ENCODE measurements at regions not wholly inside any gene's neighbourhood (a gene's known extent, or its start where the extent isn't known, plus 50 kb on each side); places are given as distances from the start of the nearest gene placed in this dataset.

DNA sequence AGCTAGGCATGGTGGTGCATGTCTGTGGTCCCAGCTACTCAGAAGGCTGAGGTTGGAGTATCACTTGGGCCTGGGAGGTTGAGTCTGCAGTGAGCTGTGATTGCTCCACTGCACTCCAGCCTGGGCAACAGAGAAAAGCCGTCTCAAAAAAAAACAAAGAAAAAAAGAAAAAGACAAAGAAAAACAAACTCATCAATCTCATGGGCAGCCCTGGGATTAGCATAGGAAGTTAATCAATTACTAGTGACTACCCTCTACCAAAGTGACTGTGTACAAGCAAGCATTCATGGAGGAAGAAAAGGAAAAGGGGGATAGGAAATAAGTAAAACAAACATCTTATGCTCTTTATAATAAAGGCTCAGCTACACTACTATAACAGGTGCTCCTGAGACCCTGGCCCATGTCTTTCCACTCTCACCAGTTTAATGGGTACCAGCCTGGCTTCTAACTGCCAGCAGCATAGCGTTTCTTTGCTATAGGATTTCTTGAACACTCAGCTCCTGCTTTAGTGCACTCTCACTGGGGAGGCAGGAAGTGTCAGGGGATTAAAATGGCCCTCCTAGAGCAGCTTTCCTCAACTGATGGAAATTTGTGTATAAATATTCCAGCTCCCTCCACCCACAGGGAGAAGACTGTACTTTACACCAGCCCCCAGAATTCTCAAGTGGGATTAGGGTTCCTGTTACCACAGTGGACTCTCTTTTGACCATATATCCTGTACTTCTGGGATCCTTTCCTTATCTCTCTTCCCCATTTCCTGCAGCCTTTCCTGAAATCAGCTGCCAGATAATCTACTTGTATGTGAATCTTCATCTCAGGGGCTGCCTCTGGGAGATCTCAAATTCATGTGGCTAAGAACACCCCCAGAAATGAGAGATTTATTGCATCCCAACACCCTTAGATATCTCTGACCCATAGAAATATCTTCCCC lies 91.3 kb upstream of the GLS start:
- Histone ChIP-seq H3K4me3 (ENCODE audit: low read depth, low read length) (no peak overlapping the region), H3K9me3 (ENCODE audit: control insufficient read depth, insufficient read depth, low read depth, low read length) (no peaks in the 10 kb centered on the region), H3K4me1 (ENCODE audit: control insufficient read depth, insufficient read depth, low read length) (peaks cover 17% of the 10 kb centered on the region), H3K36me3 (ENCODE audit: control insufficient read depth in 2 of 2, insufficient read depth in 1 of 2, low read length in 2 of 2) (no peaks in the 10 kb centered on the region), H3K27ac (ENCODE audit: extremely low read depth, low read depth, low read length) (no peak overlapping the region)
- POLR2A ChIA-PET, result no interaction called here
- CTCF ChIA-PET, result interaction anchor here (0.6 to 1.0 kb wide), 2 partner anchors 230 to 249 kb away, joined by 3 read pairs; no protein-coding TSS in a partner anchor
- TF ChIP-seq ZBTB21 (tag by site-specific recombination; IDR thresholded peaks at IDR 0.05), result no peak
- no peak for TF ChIP-seq ZFP41 (tag by site-specific recombination; IDR thresholded peaks at IDR 0.05; ENCODE audit: borderline replicate concordance)
- TF ChIP-seq ZNF645 (tag by site-specific recombination; IDR thresholded peaks at IDR 0.05), result no peak
- TF ChIP-seq, protein P1, sequence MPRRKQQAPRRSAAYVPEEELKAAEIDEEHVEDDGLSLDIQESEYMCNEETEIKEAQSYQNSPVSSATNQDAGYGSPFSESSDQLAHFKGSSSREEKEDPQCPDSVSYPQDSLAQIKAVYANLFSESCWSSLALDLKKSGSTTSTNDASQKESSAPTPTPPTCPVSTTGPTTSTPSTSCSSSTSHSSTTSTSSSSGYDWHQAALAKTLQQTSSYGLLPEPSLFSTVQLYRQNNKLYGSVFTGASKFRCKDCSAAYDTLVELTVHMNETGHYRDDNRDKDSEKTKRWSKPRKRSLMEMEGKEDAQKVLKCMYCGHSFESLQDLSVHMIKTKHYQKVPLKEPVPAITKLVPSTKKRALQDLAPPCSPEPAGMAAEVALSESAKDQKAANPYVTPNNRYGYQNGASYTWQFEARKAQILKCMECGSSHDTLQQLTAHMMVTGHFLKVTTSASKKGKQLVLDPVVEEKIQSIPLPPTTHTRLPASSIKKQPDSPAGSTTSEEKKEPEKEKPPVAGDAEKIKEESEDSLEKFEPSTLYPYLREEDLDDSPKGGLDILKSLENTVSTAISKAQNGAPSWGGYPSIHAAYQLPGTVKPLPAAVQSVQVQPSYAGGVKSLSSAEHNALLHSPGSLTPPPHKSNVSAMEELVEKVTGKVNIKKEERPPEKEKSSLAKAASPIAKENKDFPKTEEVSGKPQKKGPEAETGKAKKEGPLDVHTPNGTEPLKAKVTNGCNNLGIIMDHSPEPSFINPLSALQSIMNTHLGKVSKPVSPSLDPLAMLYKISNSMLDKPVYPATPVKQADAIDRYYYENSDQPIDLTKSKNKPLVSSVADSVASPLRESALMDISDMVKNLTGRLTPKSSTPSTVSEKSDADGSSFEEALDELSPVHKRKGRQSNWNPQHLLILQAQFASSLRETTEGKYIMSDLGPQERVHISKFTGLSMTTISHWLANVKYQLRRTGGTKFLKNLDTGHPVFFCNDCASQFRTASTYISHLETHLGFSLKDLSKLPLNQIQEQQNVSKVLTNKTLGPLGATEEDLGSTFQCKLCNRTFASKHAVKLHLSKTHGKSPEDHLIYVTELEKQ (tag by site-specific recombination; IDR thresholded peaks at IDR 0.05; ENCODE audit: borderline replicate concordance), result no peak
- no peak for TF ChIP-seq ZNF239 (tag by site-specific recombination; IDR thresholded peaks at IDR 0.05)
- TF ChIP-seq ZNF398 (tag by site-specific recombination; IDR thresholded peaks at IDR 0.05), result no peak
- TF ChIP-seq ZNF112 (tag by site-specific recombination; IDR thresholded peaks at IDR 0.05), result no peak
- no peak for TF ChIP-seq ZNF19 (tag by site-specific recombination; IDR thresholded peaks at IDR 0.05; ENCODE audit: low read depth)
- TF ChIP-seq ZNF146 (tag by site-specific recombination; IDR thresholded peaks at IDR 0.05), result no peak
- TF ChIP-seq, protein P2, sequence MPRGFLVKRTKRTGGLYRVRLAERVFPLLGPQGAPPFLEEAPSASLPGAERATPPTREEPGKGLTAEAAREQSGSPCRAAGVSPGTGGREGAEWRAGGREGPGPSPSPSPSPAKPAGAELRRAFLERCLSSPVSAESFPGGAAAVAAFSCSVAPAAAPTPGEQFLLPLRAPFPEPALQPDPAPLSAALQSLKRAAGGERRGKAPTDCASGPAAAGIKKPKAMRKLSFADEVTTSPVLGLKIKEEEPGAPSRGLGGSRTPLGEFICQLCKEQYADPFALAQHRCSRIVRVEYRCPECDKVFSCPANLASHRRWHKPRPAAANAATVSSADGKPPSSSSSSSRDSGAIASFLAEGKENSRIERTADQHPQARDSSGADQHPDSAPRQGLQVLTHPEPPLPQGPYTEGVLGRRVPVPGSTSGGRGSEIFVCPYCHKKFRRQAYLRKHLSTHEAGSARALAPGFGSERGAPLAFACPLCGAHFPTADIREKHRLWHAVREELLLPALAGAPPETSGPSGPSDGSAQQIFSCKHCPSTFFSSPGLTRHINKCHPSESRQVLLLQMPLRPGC (tag by site-specific recombination; IDR thresholded peaks at IDR 0.05), result no peak
- no peak for TF ChIP-seq ZNF561 (tag by site-specific recombination; IDR thresholded peaks at IDR 0.05; ENCODE audit: borderline replicate concordance)
- no peak for TF ChIP-seq ZNF404 (tag by site-specific recombination; IDR thresholded peaks at IDR 0.05)
- no peak for TF ChIP-seq ZNF114 (tag by site-specific recombination; IDR thresholded peaks at IDR 0.05)
- TF ChIP-seq ZNF670 (tag by site-specific recombination; IDR thresholded peaks at IDR 0.05; ENCODE audit: low read depth), result no peak
- no peak for TF ChIP-seq ZNF610 (tag by site-specific recombination; IDR thresholded peaks at IDR 0.05; ENCODE audit: borderline replicate concordance)
